ES-I3 (cell line): ENCODE measurements at regions not wholly inside any gene's neighbourhood (a gene's known extent, or its start where the extent isn't known, plus 50 kb on each side); places are given as distances from the start of the nearest gene placed in this dataset.

Experiments used
- H3K36me3 ChIP-seq: 2 replicates; pipeline ENCODE4 v1.6.1; 2013; ENCODE audit warnings: mild to moderate bottlenecking, low read length, control low read depth, moderate library complexity; ENCODE audit not compliant: insufficient read depth
- H3K4me1 ChIP-seq: 2 replicates; pipeline ENCODE4 v1.6.1; 2013; ENCODE audit warnings: mild to moderate bottlenecking, control low read depth, low read length; ENCODE audit not compliant: insufficient read depth
- H3K9ac ChIP-seq: 2 replicates; pipeline ENCODE4 v1.6.1; 2013; ENCODE audit warnings: low read depth, mild to moderate bottlenecking, low read length, moderate library complexity
- H3K9me3 ChIP-seq: 2 replicates; pipeline ENCODE4 v1.6.1; 2013; ENCODE audit warnings: mild to moderate bottlenecking, low read length, moderate library complexity; ENCODE audit not compliant: control insufficient read depth, insufficient read depth

GRCh38 chr6:113103634-113104361 lies 753.3 kb upstream of the MARCKS start:
- no peak overlapping the region for H3K9ac ChIP-seq
- no peaks in the 10 kb centered on the region for H3K36me3 ChIP-seq
- 0 out of 2 replicates have a peak, but pooled peaks cover under 1% of the 10 kb centered on the region for H3K9me3 ChIP-seq
- H3K4me1 ChIP-seq, result no peaks in the 10 kb centered on the region

GRCh38 chr6:113104541-113104940 lies 752.6 kb upstream of the MARCKS start:
- no peaks in the 10 kb centered on the region for H3K4me1 ChIP-seq
- no peaks in the 10 kb centered on the region for H3K36me3 ChIP-seq
- H3K9ac ChIP-seq, result no peak overlapping the region
- H3K9me3 ChIP-seq, result 0 out of 2 replicates have a peak, but pooled peaks cover 2% of the 10 kb centered on the region

- Histone ChIP-seq H3K36me3 (no peaks in the 10 kb centered on the region), H3K4me1 (no peaks in the 10 kb centered on the region), H3K9ac (no peak overlapping the region), H3K9me3 (0 out of 2 replicates have a peak, but pooled peaks cover 2% of the 10 kb centered on the region)
Observed at GRCh38 chr6:113104951-113105350, 752.2 kb upstream of the MARCKS start.

DNA sequence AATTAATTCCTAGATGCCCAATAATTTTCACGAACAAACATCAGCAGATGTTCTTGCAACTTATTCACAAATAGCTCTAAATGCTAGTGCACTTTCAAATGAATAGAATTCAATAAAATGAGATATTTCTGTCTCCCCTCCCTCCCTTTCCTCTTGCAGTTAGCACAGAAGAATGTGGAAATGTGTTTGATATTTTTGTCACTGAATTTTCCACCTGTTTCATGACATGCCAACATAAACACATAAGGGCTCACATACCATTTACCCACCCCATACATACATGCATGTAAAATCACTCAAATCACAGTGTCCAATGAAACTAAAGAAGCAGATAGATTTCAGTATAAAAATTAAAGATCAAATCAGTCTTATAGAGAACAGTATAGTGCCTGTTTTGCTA lies 746.9 kb upstream of the MARCKS start:
- no peaks in the 10 kb centered on the region for H3K36me3 ChIP-seq
- no peak overlapping the region for H3K9ac ChIP-seq
- H3K4me1 ChIP-seq, result no peaks in the 10 kb centered on the region
- 0 out of 2 replicates have a peak, but pooled peaks cover 2% of the 10 kb centered on the region for H3K9me3 ChIP-seq

DNA sequence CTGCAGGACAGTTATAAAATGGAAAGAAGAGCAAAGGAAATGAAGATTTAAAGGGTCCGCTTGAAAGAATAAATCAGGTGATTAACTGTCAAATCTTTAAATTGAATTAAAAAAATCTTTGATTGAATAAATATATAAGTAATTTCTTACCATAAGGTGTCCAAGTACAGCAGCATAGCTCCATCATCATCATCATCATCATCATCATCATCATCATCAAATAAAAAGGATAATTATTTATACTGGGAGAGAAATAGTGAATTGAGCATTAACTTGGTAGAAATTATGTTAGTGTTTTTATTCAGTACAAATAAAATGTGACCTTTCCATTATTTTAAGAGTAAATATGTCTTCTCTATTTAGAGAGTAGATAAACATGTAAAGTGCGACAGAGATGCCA lies 745.6 kb upstream of the MARCKS start:
- Histone ChIP-seq H3K9ac (no peak overlapping the region), H3K36me3 (no peaks in the 10 kb centered on the region), H3K9me3 (0 out of 2 replicates have a peak, but pooled peaks cover 2% of the 10 kb centered on the region), H3K4me1 (no peaks in the 10 kb centered on the region)

GRCh38 chr6:113112086-113112485 lies 745.1 kb upstream of the MARCKS start:
- H3K9ac ChIP-seq, result no peak overlapping the region
- no peaks in the 10 kb centered on the region for H3K36me3 ChIP-seq
- H3K4me1 ChIP-seq, result no peaks in the 10 kb centered on the region
- peaks cover 2% of the 10 kb centered on the region; the same call in 1 of the 2 replicates for H3K9me3 ChIP-seq

DNA sequence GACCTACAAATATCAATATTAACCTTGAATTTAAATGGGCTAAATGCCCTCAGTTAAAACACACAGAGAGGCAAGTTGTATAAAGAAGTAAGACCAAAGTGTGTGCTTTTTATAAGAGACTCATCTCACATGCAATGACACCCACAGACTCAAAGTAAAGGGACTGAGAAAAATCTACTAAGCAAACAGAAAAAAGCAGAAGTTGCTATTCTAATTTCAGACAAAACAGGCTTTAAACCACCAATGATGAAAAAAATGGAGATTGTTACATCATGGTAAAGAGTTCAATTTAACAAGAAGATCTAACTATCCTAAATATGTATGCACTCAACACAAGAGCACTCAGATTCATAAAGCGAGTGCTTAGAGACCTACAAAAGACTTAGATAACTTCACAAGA lies 741.9 kb upstream of the MARCKS start:
- no peak overlapping the region for H3K9ac ChIP-seq
- no peaks in the 10 kb centered on the region for H3K4me1 ChIP-seq
- no peaks in the 10 kb centered on the region for H3K36me3 ChIP-seq
- H3K9me3 ChIP-seq, result no peaks in the 10 kb centered on the region; the same call in 1 of the 2 replicates

GRCh38 chr6:113120224-113120581 lies 736.9 kb upstream of the MARCKS start:
- H3K9ac ChIP-seq, result no peak overlapping the region
- H3K9me3 ChIP-seq, result no peaks in the 10 kb centered on the region; the same call in 1 of the 2 replicates

DNA sequence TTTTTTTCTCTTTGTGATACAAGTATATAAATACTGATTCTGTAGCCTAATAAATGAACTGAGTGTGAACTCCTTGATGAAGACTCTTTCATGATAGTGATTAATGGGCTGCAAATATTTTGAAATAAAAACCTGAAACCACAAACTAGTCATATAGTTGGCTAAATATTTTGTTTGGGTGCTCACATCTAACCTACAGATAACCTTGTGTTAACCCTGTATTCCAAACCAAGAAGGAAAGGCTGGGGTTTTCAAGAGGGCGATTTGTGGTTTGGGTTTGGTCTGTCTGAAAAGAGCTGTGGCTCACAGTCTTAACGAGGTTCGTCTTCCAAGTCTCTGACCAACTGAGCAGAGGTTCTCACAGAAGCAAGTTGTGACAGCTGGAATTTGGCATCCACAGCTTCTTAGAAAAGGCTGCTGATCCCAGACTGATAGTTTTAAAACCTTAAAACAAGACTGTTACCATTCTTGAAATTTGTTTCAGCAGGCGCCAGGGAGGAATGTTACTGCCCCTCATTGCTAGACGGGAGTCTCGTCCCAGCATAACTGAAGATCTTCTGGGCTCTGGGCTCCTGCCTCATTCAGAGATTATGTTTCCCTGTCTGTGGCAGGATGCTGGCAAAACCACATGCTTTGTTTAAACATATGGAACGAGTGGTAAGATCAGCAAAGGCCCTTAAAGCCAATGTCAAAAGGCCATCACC lies 736.4 kb upstream of the MARCKS start:
- H3K9me3 ChIP-seq, result no peaks in the 10 kb centered on the region; the same call in 1 of the 2 replicates
- H3K9ac ChIP-seq, result no peak overlapping the region
- H3K4me1 ChIP-seq, result peaks cover 9% of the 10 kb centered on the region; the same call in 1 of the 2 replicates
- H3K36me3 ChIP-seq, result no peaks in the 10 kb centered on the region

More at GRCh38 chr6:113120224-113120581, 736.9 kb upstream of the MARCKS start:
- no peaks in the 10 kb centered on the region for H3K36me3 ChIP-seq
- peaks cover 9% of the 10 kb centered on the region; the same call in 1 of the 2 replicates for H3K4me1 ChIP-seq

DNA sequence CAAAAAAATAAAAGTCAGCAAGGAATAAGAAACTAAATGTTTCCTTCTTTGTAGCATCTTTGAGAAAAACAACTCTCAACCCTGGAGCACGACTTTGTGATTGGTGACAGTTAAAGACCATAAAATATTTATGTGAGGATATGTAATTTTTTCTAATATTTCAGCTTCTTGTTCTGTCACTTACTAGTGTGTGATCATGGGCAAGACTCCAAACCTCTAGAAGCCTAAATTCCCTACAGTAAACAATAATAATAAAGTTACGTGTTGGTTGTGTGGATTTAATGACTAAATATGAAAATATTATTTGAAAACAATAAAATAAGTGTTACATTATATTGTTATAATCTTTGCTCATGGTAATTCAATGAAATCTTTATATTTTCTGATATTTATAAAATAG lies 735.6 kb upstream of the MARCKS start:
- H3K9ac ChIP-seq, result no peak overlapping the region
- H3K36me3 ChIP-seq, result no peaks in the 10 kb centered on the region
- H3K4me1 ChIP-seq, result peaks cover 9% of the 10 kb centered on the region; the same call in 1 of the 2 replicates
- no peaks in the 10 kb centered on the region; the same call in 1 of the 2 replicates for H3K9me3 ChIP-seq

GRCh38 chr6:113122060-113122459 lies 735.1 kb upstream of the MARCKS start:
- H3K4me1 ChIP-seq, result peaks cover 9% of the 10 kb centered on the region; the same call in 1 of the 2 replicates
- no peaks in the 10 kb centered on the region for H3K9me3 ChIP-seq
- H3K9ac ChIP-seq, result no peak overlapping the region
- H3K36me3 ChIP-seq, result no peaks in the 10 kb centered on the region

DNA sequence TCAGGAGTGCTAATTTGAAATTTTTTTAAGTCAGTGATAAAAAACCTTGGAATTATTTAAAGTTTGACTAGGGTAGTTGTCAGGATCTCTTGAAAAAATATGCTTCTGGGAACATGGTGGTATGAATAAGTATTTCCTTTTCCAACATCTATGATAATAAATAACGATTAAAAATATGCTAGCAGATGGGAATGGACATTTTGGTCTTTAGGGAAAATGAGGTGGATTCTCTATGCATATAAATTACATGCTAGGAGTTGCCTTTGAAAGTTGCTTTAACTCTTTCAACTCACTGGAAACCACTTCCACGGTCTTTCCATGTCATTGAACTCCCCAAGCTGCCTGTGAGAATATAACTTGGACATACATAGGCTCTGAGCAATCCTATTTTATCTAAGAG lies 731.5 kb upstream of the MARCKS start:
- Histone ChIP-seq H3K9ac (no peak overlapping the region), H3K36me3 (no peaks in the 10 kb centered on the region), H3K4me1 (peaks cover 9% of the 10 kb centered on the region; the same call in 1 of the 2 replicates), H3K9me3 (no peaks in the 10 kb centered on the region)

DNA sequence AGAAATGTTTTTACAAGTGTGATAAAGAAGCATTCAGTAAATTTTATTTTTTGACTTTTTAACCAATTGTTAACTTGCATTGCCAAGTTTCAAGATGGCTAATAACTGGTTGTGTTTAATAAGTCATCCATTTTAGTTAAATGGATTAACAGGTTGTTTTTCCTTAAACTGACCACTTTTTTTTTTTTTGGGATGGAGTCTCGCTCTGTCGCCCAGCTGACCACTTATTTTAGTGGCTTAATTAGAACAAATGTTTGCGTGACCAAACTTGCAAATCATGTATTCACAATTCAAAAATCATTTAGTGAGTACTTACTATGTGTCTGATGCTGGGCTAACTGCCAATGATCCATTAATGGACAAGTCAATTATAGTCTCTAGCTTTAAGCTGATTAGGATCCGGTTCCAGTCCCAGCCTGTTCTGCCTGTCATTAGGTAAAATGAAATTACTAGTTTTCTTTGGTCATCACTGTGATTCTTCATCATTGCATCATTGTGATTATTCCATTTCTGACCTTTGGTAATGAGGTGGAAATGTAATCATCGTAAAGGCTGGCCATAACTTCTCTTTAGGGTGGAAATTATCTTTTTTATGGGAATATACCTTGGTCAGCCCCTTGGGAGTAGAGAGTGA lies 729.2 kb upstream of the MARCKS start:
- Histone ChIP-seq H3K9me3 (no peaks in the 10 kb centered on the region), H3K4me1 (0 out of 2 replicates have a peak, but pooled peaks cover 3% of the 10 kb centered on the region), H3K36me3 (no peaks in the 10 kb centered on the region), H3K9ac (no peak overlapping the region)

DNA sequence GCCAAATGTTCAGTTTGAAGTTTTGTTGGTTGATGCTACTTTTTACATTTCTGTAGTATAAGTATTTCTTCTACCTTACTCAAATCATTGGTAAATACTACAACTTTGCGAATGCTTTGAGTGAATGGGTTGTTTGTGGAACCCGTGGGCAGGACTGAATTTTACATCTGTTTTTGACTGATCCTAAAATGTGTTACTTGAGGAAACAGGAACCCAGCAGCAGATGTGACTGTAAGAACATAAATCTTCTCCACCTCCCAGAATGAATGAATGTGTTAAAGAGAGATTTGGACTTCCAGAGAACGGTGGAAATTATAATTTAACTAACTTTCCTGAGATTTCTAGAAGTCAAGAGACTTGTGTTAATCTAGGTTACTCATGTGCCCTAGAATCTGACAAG lies 728.5 kb upstream of the MARCKS start:
- Histone ChIP-seq H3K4me1 (no peaks in the 10 kb centered on the region), H3K9ac (no peak overlapping the region), H3K36me3 (no peaks in the 10 kb centered on the region), H3K9me3 (no peaks in the 10 kb centered on the region)
